Epithelial cell of esophagus (primary cell): ENCODE measurements at regions not wholly inside any gene's neighbourhood (a gene's known extent, or its start where the extent isn't known, plus 50 kb on each side); places are given as distances from the start of the nearest gene placed in this dataset.
"Not testable (repeated sequence)": the region's sequence is repeated elsewhere in the genome, so short reads cannot be mapped to it uniquely, and the experiment has no call there.

Experiments
- DNase-seq: peaks from one replicate; pipeline ENCODE4 v3.0.0; 2010; ENCODE audit warnings: low read depth
- H3K4me3 ChIP-seq: 2 replicates; pipeline ENCODE4 v1.5.1; 2011; ENCODE audit warnings: mild to moderate bottlenecking, low read length, control low read depth
- CTCF ChIP-seq: IDR thresholded peaks from 2 replicates; pipeline ENCODE4 v1.5.1; 2011; ENCODE audit warnings: low read depth, mild to moderate bottlenecking, low read length, control low read depth, inconsistent platforms; ENCODE audit not compliant: insufficient read depth; ENCODE audit errors: missing control alignments

- no peak overlapping the region for H3K4me3 ChIP-seq
- no peak for TF ChIP-seq CTCF
- no peak for DNase-seq
Measured at GRCh38 chr10:28906011-28906411, 228.7 kb downstream of the BAMBI start.

- no peak for TF ChIP-seq CTCF
- no peak overlapping the region for H3K4me3 ChIP-seq
- DNase-seq = no peak
Measured at GRCh38 chr10:28906415-28906814, 229.1 kb downstream of the BAMBI start.

GRCh38 chr10:28906934-28907333, 229.6 kb downstream of the BAMBI start:
- DNase-seq = no peak
- no peak overlapping the region for H3K4me3 ChIP-seq
- no peak for TF ChIP-seq CTCF

- H3K4me3 ChIP-seq = no peak overlapping the region
- no peak for TF ChIP-seq CTCF
- no peak for DNase-seq
Measured at GRCh38 chr10:28909875-28910274, 232.6 kb downstream of the BAMBI start.

- no peak overlapping the region for H3K4me3 ChIP-seq
- no peak for TF ChIP-seq CTCF
- DNase-seq = no peak
Measured at GRCh38 chr10:28910956-28911355, 233.6 kb downstream of the BAMBI start.

GRCh38 chr10:28911511-28911910, 234.2 kb downstream of the BAMBI start:
- not testable (repeated sequence) for H3K4me3 ChIP-seq, DNase-seq

- no peak overlapping the region for H3K4me3 ChIP-seq
- no peak for TF ChIP-seq CTCF
- DNase-seq = no peak
Measured at GRCh38 chr10:28912017-28912783, 234.9 kb downstream of the BAMBI start.
